Thyroid gland (tissue), 4 donors: ENCODE measurements at regions not wholly inside any gene's neighbourhood (a gene's known extent, or its start where the extent isn't known, plus 50 kb on each side); places are given as distances from the start of the nearest gene placed in this dataset.

Experiments used
- POLR2A ChIP-seq, 2 donors: fragments of 450-650 bp; IDR thresholded peaks; one replicate each; pipeline ENCODE4 v1.6.1; 2017; ENCODE audit warnings: antibody characterized with exemption in 2 of 2, mild to moderate bottlenecking in 2 of 2, moderate library complexity in 1 of 2
- TF ChIP-seq, protein P1 (sequence below), 6 experiments: fragments of 200-600 bp in 3 of 6; fragments of 450-650 bp in 3 of 6; sonication (generic) in 3 of 6; IDR thresholded peaks; one replicate each; pipeline ENCODE4 v1.5.1; 2016 to 2019; ENCODE audit warnings: antibody characterized with exemption in 6 of 6, mild to moderate bottlenecking in 2 of 6, inconsistent platforms in 1 of 6, moderate library complexity in 1 of 6

DNA sequence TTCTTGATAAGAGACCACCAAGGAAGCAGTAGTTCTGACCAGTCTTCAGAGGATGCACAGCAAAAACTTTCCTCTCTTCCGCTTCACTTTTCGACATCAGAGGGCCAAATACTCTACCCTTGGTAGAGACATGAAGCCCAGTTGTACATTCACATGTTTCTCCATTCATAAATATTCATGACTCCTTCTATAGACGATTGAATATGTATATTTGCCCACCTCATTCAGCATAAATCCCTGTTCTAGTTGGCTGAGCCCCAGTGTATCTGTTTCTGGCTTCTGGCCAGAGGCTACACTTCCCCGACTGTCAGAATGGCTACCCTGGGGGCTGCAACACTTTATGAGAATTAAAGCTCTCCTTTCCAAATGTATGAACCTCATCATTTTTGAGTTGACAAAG, 258.5 kb downstream of the ASXL3 start:
- TF ChIP-seq, protein P1, sequence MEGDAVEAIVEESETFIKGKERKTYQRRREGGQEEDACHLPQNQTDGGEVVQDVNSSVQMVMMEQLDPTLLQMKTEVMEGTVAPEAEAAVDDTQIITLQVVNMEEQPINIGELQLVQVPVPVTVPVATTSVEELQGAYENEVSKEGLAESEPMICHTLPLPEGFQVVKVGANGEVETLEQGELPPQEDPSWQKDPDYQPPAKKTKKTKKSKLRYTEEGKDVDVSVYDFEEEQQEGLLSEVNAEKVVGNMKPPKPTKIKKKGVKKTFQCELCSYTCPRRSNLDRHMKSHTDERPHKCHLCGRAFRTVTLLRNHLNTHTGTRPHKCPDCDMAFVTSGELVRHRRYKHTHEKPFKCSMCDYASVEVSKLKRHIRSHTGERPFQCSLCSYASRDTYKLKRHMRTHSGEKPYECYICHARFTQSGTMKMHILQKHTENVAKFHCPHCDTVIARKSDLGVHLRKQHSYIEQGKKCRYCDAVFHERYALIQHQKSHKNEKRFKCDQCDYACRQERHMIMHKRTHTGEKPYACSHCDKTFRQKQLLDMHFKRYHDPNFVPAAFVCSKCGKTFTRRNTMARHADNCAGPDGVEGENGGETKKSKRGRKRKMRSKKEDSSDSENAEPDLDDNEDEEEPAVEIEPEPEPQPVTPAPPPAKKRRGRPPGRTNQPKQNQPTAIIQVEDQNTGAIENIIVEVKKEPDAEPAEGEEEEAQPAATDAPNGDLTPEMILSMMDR (IDR thresholded peaks at IDR 0.05) = no peak
- no peak for TF ChIP-seq POLR2A (IDR thresholded peaks at IDR 0.05)
